ENCODE measurements at regions not wholly inside any gene's neighbourhood (a gene's known extent, or its start where the extent isn't known, plus 50 kb on each side); places are given as distances from the start of the nearest gene placed in this dataset.

DNA sequence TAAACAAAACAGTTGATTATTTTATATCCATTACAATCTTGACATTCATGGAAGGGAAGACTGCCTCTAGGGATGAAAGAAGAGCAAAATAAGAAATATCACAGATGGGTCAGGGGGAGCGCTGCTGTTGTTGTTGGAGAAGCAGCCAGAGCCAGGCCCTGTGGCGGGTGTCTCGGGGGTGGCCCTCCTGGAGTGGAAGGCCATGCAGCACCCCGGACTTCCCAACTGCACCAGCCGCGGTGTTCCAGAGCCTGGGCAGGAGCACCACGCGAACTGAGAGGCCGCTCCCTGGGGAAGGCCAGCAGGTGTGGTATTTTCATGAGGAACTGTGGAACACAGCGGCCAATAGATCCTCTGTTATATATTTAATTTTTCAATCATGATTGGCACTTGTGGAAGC is 72.4 kb upstream of the VSTM2A start:
- Histone ChIP-seq H3K9ac (replicated peaks in 1 of 4; ENCODE audit: extremely low read depth in 1 of 4, low read depth in 3 of 4, low read length in 3 of 4) (no peak overlapping the region), H3K79me2 (ENCODE audit: control insufficient read depth in 1 of 2, insufficient read depth in 2 of 2, low read length in 2 of 2) (no peaks in the 10 kb centered on the region), H3K4me2 (ENCODE audit: insufficient read depth in 1 of 2, low read depth in 2 of 2, low read length in 2 of 2) (no peak overlapping the region), H3K14ac (ENCODE audit: insufficient read length) (no peak overlapping the region), H2BK12ac (ENCODE audit: low read depth, low read length) (no peak overlapping the region), H4K20me1 (replicated peaks in 1 of 2; ENCODE audit: control insufficient read depth in 1 of 2, insufficient read depth in 2 of 2, low read length in 2 of 2) (no peaks in the 10 kb centered on the region), H3K23ac (ENCODE audit: insufficient read length) (no peak overlapping the region), H3K9me3 (ENCODE audit: insufficient read depth in 2 of 2, low read depth in 1 of 2, low read length in 1 of 2) (peaks cover 0 to 3% of the 10 kb centered on the region in 2 experiments; a peak in 2 of 4 replicates), H3K4me3 (ENCODE audit: extremely low read depth in 1 of 4, insufficient read depth in 2 of 4, low read depth in 3 of 4, low read length in 4 of 4) (no peak overlapping the region), H3K27ac (ENCODE audit: low read depth, low read length) (no peak overlapping the region), H3K36me3 (ENCODE audit: control insufficient read depth in 2 of 4, insufficient read depth in 4 of 4, low read length in 3 of 4) (no peaks in the 10 kb centered on the region), H3K79me1 (ENCODE audit: low read depth, low read length) (no peaks in the 10 kb centered on the region), H3K56ac (replicated peaks; ENCODE audit: insufficient read length, low read depth, low read length) (no peak overlapping the region), H2BK15ac (ENCODE audit: low read length) (no peak overlapping the region), H2AFZ (ENCODE audit: low read length) (no peak overlapping the region), H3K18ac (ENCODE audit: extremely low read depth, low read length) (no peak overlapping the region), H2BK5ac (ENCODE audit: low read depth, low read length) (no peak overlapping the region), H2BK20ac (ENCODE audit: low read length) (no peak overlapping the region), H3K4me1 (replicated peaks in 1 of 4; ENCODE audit: control insufficient read depth in 3 of 4, insufficient read depth in 4 of 4, low read length in 3 of 4) (no peaks in the 10 kb centered on the region), H3K27me3 (replicated peaks in 1 of 4; ENCODE audit: control insufficient read depth in 3 of 4, extremely low read depth in 1 of 4, insufficient read depth in 3 of 4, low read length in 3 of 4) (no peaks in the 10 kb centered on the region), H2AK5ac (ENCODE audit: low read depth, low read length) (no peak overlapping the region), H4K8ac (ENCODE audit: extremely low read depth, insufficient read depth, low read length) (no peak overlapping the region), H3K23me2 (ENCODE audit: low read depth, low read length) (no peaks in the 10 kb centered on the region), H4K91ac (replicated peaks; ENCODE audit: insufficient read length, low read length) (no peak overlapping the region), H2BK120ac (replicated peaks; ENCODE audit: low read depth, low read length) (no peak overlapping the region), H4K5ac (ENCODE audit: insufficient read length, low read depth, low read length) (no peak overlapping the region), H3K4ac (replicated peaks; ENCODE audit: insufficient read length, low read depth, low read length) (no peak overlapping the region)
- FAIRE-seq: no peak
- DNase-seq (ENCODE audit: low read depth in 1 of 2, low spot score in 2 of 2): no peak
- 94% methylated on average over 9 of the region's 10 CpGs; no CpG with 5 or more reads in 1 of the 2 experiments for WGBS, 2 experiments (ENCODE audit: extremely low coverage in 1 of 2, insufficient coverage in 1 of 2, insufficient read length in 1 of 2, insufficient replicate concordance in 2 of 2, low coverage in 1 of 2, low lambda C conversion rate in 2 of 2, missing lambda C conversion rate in 1 of 2)
- ChIA-PET CTCF (ENCODE audit: partially characterized antibody) (no interaction called here), POLR2A (ENCODE audit: partially characterized antibody) (no interaction called here)
- no peak for TF ChIP-seq SRF (IDR thresholded peaks at IDR 0.05; ENCODE audit: low read depth, low read length)
- TF ChIP-seq RFX5 (IDR thresholded peaks at IDR 0.05; ENCODE audit: borderline replicate concordance, low read depth, low read length): no peak
- no peak for TF ChIP-seq GTF2F1 (IDR thresholded peaks at IDR 0.05; ENCODE audit: borderline replicate concordance, low read depth, low read length)

Data from H1 (cell line).